GM18517 (cell line): ENCODE measurements at regions not wholly inside any gene's neighbourhood (a gene's known extent, or its start where the extent isn't known, plus 50 kb on each side); places are given as distances from the start of the nearest gene placed in this dataset.
"Not testable (repeated sequence)": the region's sequence is repeated elsewhere in the genome, so short reads cannot be mapped to it uniquely, and the experiment has no call there.

Experiments used
- ATAC-seq: cut with Tn5 transposase; IDR thresholded peaks from one replicate; pipeline ENCODE4 v1.9.1; 2021; ENCODE audit warnings: mild to moderate bottlenecking, moderate library complexity; ENCODE audit not compliant: unreplicated experiment

- ATAC-seq: no peak
These were observed 165.8 kb downstream of the RPIA start for GRCh38 chr2:88857274-88857741.

GRCh38 chr2:88857951-88858411 is 166.5 kb downstream of the RPIA start:
- ATAC-seq: peak; percentile 43

- ATAC-seq: no peak
These were observed 168.0 kb downstream of the RPIA start for GRCh38 chr2:88859461-88859860.

GRCh38 chr2:88860421-88861075 is 169.1 kb downstream of the RPIA start:
- no peak for ATAC-seq

GRCh38 chr2:88865801-88866371 is 174.4 kb downstream of the RPIA start:
- ATAC-seq: peak; percentile 71

- no peak for ATAC-seq
These were observed 175.3 kb downstream of the RPIA start for GRCh38 chr2:88866756-88867155.

- no peak for ATAC-seq
These were observed 177.4 kb downstream of the RPIA start for GRCh38 chr2:88868861-88869260.

- no peak for ATAC-seq
These were observed 178.9 kb downstream of the RPIA start for GRCh38 chr2:88870267-88870839.

- no peak for ATAC-seq
These were observed 179.9 kb downstream of the RPIA start for GRCh38 chr2:88871336-88871735.

- no peak for ATAC-seq
These were observed 182.1 kb downstream of the RPIA start for GRCh38 chr2:88873620-88874019.

- ATAC-seq: peak; percentile 56
These were observed 182.7 kb downstream of the RPIA start for GRCh38 chr2:88874063-88874657.

- ATAC-seq: no peak
These were observed 184.3 kb downstream of the RPIA start for GRCh38 chr2:88875736-88876135.

GRCh38 chr2:88880441-88880953 is 189.0 kb downstream of the RPIA start:
- peak; percentile 63 for ATAC-seq

GRCh38 chr2:88885275-88885674 is 193.8 kb downstream of the RPIA start:
- ATAC-seq: peak; percentile 75

GRCh38 chr2:88885679-88886416 is 194.4 kb downstream of the RPIA start:
- ATAC-seq: peak; percentile 42

GRCh38 chr2:88887466-88887865 is 196.0 kb downstream of the RPIA start:
- not testable (repeated sequence) for ATAC-seq

GRCh38 chr2:88892207-88892606 is 200.7 kb downstream of the RPIA start:
- ATAC-seq: no peak

- no peak for ATAC-seq
These were observed 201.3 kb downstream of the RPIA start for GRCh38 chr2:88892788-88893187.

- ATAC-seq: no peak
These were observed 205.5 kb downstream of the RPIA start for GRCh38 chr2:88896971-88897370.

GRCh38 chr2:88897715-88898114 is 206.2 kb downstream of the RPIA start:
- no peak for ATAC-seq
